T-helper 1 cell treated with Interleukin-12 subunit alpha and Interleukin-12 subunit beta and Interleukin-4 antibody, amounts not matched to agents 30 μg/mL and 1 μg/mL, for 36 hours (primary cell): ENCODE measurements at regions not wholly inside any gene's neighbourhood (a gene's known extent, or its start where the extent isn't known, plus 50 kb on each side); places are given as distances from the start of the nearest gene placed in this dataset.
"Not testable (repeated sequence)": the region's sequence is repeated elsewhere in the genome, so short reads cannot be mapped to it uniquely, and the experiment has no call there.

Source experiments
- H3K27ac Mint-ChIP-seq: one replicate; pipeline ENCODE4 v1.8.0; 2021; ENCODE audit warnings: mild to moderate bottlenecking, mixed read lengths
- H3K27me3 Mint-ChIP-seq: one replicate; pipeline ENCODE4 v1.8.0; 2021; ENCODE audit warnings: low read depth, mixed read lengths
- H3K36me3 Mint-ChIP-seq: one replicate; pipeline ENCODE4 v1.8.0; 2021; ENCODE audit warnings: low read depth, mixed read lengths
- H3K4me1 Mint-ChIP-seq: one replicate; pipeline ENCODE4 v1.8.0; 2021; ENCODE audit warnings: low read depth, mixed read lengths
- H3K4me3 Mint-ChIP-seq: one replicate; pipeline ENCODE4 v1.8.0; 2021; ENCODE audit warnings: mild to moderate bottlenecking, moderate library complexity, mixed read lengths
- H3K9me3 Mint-ChIP-seq: one replicate; pipeline ENCODE4 v1.8.0; 2021; ENCODE audit warnings: mixed read lengths

- H3K4me1 Mint-ChIP-seq = peaks cover 6% of the 10 kb centered on the region
- H3K36me3 Mint-ChIP-seq = no peaks in the 10 kb centered on the region
- H3K4me3 Mint-ChIP-seq = no peak overlapping the region
- peaks cover 17% of the 10 kb centered on the region for H3K9me3 Mint-ChIP-seq
- H3K27ac Mint-ChIP-seq = no peak overlapping the region
- H3K27me3 Mint-ChIP-seq = no peaks in the 10 kb centered on the region
These were observed 462.4 kb upstream of the RGS18 start for GRCh38 chr1:191695865-191696264.

GRCh38 chr1:191696354-191696753 is 461.9 kb upstream of the RGS18 start:
- Mint-ChIP-seq H3K27ac (no peak overlapping the region), H3K36me3 (no peaks in the 10 kb centered on the region), H3K4me1 (peaks cover 6% of the 10 kb centered on the region), H3K9me3 (peaks cover 17% of the 10 kb centered on the region), H3K4me3 (no peak overlapping the region), H3K27me3 (no peaks in the 10 kb centered on the region)

DNA sequence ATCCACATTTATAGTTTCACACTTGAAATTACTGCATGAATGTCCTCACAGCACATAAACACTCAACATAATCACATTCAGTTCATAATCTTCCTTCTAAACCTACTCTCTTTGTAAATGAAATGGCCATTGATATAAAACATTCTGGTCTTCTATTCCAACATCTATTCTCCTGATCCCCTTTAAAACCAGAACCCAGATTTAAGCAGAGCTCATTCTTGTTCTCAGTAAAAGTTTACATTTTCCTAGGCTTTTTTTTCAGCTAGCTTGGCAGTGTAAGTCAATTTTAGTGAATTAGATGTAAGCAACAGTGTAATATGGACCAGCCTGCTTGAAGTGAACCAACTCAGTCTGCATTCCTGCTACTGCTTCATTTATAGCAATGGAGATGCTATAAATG is 460.7 kb upstream of the RGS18 start:
- no peaks in the 10 kb centered on the region for H3K27me3 Mint-ChIP-seq
- peaks cover 17% of the 10 kb centered on the region for H3K9me3 Mint-ChIP-seq
- peaks cover 6% of the 10 kb centered on the region for H3K4me1 Mint-ChIP-seq
- H3K4me3 Mint-ChIP-seq = no peak overlapping the region
- H3K36me3 Mint-ChIP-seq = no peaks in the 10 kb centered on the region
- no peak overlapping the region for H3K27ac Mint-ChIP-seq

DNA sequence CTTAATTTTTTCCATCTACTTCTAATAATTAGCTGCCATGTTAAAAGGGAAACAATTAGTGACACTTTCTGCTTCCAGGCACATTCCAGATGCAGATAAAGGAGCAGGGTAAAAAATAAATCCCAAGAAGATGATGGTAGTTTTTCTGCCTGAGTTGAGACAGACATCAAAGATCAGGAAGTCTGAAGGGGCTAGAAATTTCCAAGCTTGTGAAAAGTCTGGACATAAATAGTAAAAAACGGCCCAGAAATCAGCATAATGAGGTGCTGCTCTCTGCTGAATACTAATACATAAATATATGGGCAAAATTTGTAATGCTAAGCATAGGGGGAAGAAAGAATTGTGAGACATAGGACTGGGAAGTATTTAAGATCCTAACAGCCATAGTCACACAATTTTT is 460.0 kb upstream of the RGS18 start:
- Mint-ChIP-seq H3K27ac (no peak overlapping the region), H3K27me3 (no peaks in the 10 kb centered on the region), H3K4me1 (peaks cover 6% of the 10 kb centered on the region), H3K36me3 (no peaks in the 10 kb centered on the region), H3K4me3 (no peak overlapping the region), H3K9me3 (peaks cover 17% of the 10 kb centered on the region)

DNA sequence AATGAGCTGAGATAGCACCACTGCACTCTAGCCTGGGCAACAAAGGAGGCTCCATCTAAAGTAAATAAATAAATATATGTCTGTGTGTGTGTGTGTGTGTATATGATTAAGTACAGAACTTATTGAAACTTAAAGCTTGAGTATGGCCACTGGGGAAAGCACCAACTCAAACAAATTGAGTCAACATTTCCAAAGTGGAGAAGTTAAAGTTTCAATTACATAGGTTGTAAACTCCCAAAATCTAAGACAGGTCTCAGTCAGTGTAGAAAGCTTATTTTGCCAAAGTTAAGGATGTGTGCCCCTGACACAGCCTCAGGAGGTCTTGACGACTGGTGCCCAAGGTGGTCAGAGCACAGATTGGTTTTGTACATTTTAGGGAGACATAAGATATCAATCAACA is 458.9 kb upstream of the RGS18 start:
- peaks cover 8% of the 10 kb centered on the region for H3K9me3 Mint-ChIP-seq
- no peaks in the 10 kb centered on the region for H3K36me3 Mint-ChIP-seq
- no peaks in the 10 kb centered on the region for H3K27me3 Mint-ChIP-seq
- H3K4me3 Mint-ChIP-seq = no peak overlapping the region
- H3K27ac Mint-ChIP-seq = no peak overlapping the region
- H3K4me1 Mint-ChIP-seq = peaks cover 6% of the 10 kb centered on the region

GRCh38 chr1:191700922-191701321 is 457.3 kb upstream of the RGS18 start:
- no peak overlapping the region for H3K4me3 Mint-ChIP-seq
- peaks cover 3% of the 10 kb centered on the region for H3K9me3 Mint-ChIP-seq
- H3K27ac Mint-ChIP-seq = no peak overlapping the region
- no peaks in the 10 kb centered on the region for H3K27me3 Mint-ChIP-seq
- peaks cover 6% of the 10 kb centered on the region for H3K4me1 Mint-ChIP-seq
- H3K36me3 Mint-ChIP-seq = no peaks in the 10 kb centered on the region

GRCh38 chr1:191702124-191702523 is 456.1 kb upstream of the RGS18 start:
- H3K36me3 Mint-ChIP-seq = no peaks in the 10 kb centered on the region
- no peaks in the 10 kb centered on the region for H3K27me3 Mint-ChIP-seq
- no peak overlapping the region for H3K27ac Mint-ChIP-seq
- no peak overlapping the region for H3K4me3 Mint-ChIP-seq
- no peaks in the 10 kb centered on the region for H3K4me1 Mint-ChIP-seq
- no peaks in the 10 kb centered on the region for H3K9me3 Mint-ChIP-seq

- Mint-ChIP-seq H3K27me3 (no peaks in the 10 kb centered on the region), H3K4me1 (no peaks in the 10 kb centered on the region)
These were observed 451.0 kb upstream of the RGS18 start for GRCh38 chr1:191707288-191707687.

DNA sequence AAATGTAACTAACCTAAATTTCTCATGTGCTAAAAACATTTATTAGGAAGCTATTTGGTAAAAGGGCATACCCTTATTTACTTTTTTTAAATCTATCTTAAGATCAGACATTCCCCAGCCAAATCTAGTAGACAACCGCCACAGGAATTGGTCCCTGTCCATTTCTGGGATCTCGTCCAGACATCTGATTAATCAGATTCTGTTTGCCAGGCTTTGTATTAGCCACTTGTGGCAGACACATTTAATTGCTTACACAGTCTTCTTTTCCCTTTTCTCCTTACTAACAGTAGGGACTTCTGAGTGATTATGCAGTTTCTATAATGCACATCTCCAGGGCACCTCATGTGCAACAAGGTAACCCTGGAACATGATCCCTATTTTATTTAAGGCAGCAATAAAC is 449.0 kb upstream of the RGS18 start:
- no peaks in the 10 kb centered on the region for H3K9me3 Mint-ChIP-seq

More at GRCh38 chr1:191707288-191707687, 451.0 kb upstream of the RGS18 start:
- no peak overlapping the region for H3K27ac Mint-ChIP-seq
- H3K9me3 Mint-ChIP-seq = no peaks in the 10 kb centered on the region
- no peaks in the 10 kb centered on the region for H3K36me3 Mint-ChIP-seq
- no peak overlapping the region for H3K4me3 Mint-ChIP-seq

DNA sequence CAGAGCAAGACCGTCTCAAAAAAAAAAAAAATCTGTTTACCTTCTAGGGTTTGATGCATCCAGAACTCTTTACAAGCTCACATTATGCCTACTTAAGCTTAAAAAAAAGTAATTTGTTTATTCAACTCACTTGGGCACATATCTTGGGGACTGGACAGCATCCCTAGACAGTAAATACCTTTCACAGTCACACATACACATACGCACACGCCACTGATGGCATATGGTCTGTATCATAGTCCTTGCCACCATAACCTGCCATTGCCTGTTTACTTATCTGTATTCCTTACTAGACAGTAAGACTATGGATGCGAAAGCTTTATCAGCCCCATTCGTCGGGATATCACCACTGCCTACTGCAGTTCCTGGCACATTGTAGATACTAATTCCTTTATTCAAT is 446.3 kb upstream of the RGS18 start:
- Mint-ChIP-seq H3K27ac (no peak overlapping the region), H3K9me3 (no peaks in the 10 kb centered on the region), H3K4me3 (no peak overlapping the region), H3K36me3 (no peaks in the 10 kb centered on the region), H3K4me1 (no peaks in the 10 kb centered on the region), H3K27me3 (no peaks in the 10 kb centered on the region)

More for the DNA sequence above, 449.0 kb upstream of the RGS18 start:
- H3K4me1 Mint-ChIP-seq = no peaks in the 10 kb centered on the region
- no peak overlapping the region for H3K4me3 Mint-ChIP-seq
- H3K27ac Mint-ChIP-seq = no peak overlapping the region
- H3K27me3 Mint-ChIP-seq = no peaks in the 10 kb centered on the region
- no peaks in the 10 kb centered on the region for H3K36me3 Mint-ChIP-seq

- Mint-ChIP-seq H3K27ac (no peak overlapping the region), H3K27me3 (no peaks in the 10 kb centered on the region), H3K36me3 (no peaks in the 10 kb centered on the region), H3K4me3 (no peak overlapping the region), H3K9me3 (peaks cover 2% of the 10 kb centered on the region), H3K4me1 (no peaks in the 10 kb centered on the region)
These were observed 443.4 kb upstream of the RGS18 start for GRCh38 chr1:191714845-191715244.

DNA sequence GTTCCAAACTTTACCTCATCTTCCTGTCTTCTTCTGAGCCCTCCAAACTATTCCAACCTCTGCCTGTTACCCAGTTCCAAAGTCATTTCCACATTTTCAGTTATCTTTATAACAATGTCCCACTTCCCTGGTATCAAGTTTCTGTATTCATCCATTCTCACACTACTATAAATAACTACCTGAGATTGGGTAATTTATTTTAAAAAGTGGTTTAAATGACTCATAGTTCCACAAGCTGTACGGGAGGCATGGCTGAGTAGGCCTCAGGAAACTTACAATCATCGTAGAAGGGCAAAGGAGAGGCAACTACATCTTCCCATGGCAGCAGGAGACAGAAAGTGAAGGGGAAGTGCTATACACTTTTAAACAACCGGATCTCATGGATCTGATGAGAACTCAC is 428.5 kb upstream of the RGS18 start:
- Mint-ChIP-seq H3K4me1 (no peaks in the 10 kb centered on the region), H3K27ac (no peak overlapping the region), H3K4me3 (no peak overlapping the region), H3K27me3 (no peaks in the 10 kb centered on the region), H3K36me3 (no peaks in the 10 kb centered on the region), H3K9me3 (peaks cover 15% of the 10 kb centered on the region)

DNA sequence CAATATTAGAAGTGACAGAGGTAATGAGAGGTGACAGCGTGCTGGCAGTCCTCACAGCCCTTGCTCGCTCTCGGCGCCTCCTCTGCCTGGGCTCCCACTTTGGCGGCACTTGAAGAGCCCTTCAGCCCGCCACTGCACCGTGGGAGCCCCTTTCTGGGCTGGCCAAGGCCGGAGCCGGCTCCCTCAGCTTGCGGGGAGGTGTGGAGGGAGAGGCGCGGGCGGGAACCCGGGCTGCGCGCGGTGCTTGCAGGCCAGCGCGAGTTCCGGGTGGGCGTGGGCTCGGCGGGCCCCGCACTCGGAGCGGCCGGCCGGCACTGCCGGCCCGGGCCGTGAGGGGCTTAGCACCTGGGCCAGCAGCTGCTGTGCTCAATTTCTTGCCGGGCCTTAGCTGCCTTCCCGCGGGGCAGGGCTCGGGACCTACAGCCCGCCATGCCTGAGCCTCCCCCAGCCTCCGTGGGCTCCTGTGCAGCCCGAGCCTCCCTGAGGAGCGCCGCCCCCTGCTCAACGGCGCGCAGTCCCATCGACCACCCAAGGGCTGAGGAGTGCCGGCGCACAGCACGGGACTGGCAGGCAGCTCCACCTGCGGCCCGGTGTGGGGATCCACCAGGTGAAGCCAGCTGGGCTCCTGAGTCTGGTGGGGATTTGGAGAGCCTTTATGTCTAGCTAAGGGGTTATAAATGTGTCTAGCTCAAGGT is 426.5 kb upstream of the RGS18 start:
- H3K9me3 Mint-ChIP-seq = peaks cover 15% of the 10 kb centered on the region
- not testable (repeated sequence) for H3K27ac Mint-ChIP-seq, H3K36me3 Mint-ChIP-seq, H3K27me3 Mint-ChIP-seq, H3K4me1 Mint-ChIP-seq, H3K4me3 Mint-ChIP-seq

GRCh38 chr1:191734321-191734720 is 423.9 kb upstream of the RGS18 start:
- peaks cover 15% of the 10 kb centered on the region for H3K9me3 Mint-ChIP-seq
- no peak overlapping the region for H3K27ac Mint-ChIP-seq
- H3K4me3 Mint-ChIP-seq = no peak overlapping the region
- no peaks in the 10 kb centered on the region for H3K4me1 Mint-ChIP-seq
- H3K27me3 Mint-ChIP-seq = no peaks in the 10 kb centered on the region
- H3K36me3 Mint-ChIP-seq = no peaks in the 10 kb centered on the region

DNA sequence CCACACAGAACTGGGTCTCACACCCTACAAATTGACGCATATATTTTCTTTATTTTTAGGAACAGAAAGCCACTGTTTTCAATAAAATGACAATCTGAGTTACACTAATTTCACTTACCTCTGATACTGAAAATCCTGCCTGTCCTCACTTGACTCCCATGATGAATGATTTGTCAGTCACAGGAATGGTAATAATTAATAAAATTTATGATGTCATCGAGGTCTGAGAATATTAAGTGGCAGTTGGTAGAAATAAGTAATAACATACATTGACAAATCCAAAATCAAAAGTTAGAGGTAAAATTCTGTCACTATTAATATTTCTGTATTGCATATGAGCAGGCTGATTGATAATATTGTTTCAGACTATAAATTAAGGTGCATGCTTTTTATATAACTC is 418.7 kb upstream of the RGS18 start:
- no peaks in the 10 kb centered on the region for H3K9me3 Mint-ChIP-seq

DNA sequence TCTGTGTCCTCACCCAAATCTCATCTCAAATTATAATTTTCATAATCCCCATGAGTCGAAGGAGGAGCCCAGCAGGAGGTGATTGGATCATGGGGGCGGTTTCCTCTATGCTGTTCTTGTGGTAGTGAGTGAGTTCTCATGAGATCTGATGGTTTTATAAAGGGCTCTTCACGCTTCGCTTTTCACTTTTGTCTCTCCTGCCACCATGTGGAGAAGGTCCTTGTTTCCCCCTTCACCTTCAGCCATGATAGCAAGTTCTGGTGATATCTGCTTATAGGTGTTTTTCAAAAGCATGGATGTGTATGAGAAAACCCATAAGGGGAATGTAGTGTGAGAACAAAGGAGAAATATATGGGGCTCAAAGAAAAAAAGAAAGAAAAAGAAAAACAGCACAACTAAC is 405.9 kb upstream of the RGS18 start:
- H3K27ac Mint-ChIP-seq = no peak overlapping the region
- no peak overlapping the region for H3K4me3 Mint-ChIP-seq
- H3K36me3 Mint-ChIP-seq = no peaks in the 10 kb centered on the region
- no peaks in the 10 kb centered on the region for H3K27me3 Mint-ChIP-seq
- H3K4me1 Mint-ChIP-seq = no peaks in the 10 kb centered on the region
- H3K9me3 Mint-ChIP-seq = peaks cover 8% of the 10 kb centered on the region

More for the DNA sequence above, 418.7 kb upstream of the RGS18 start:
- H3K27ac Mint-ChIP-seq = no peak overlapping the region
- no peaks in the 10 kb centered on the region for H3K4me1 Mint-ChIP-seq
- no peaks in the 10 kb centered on the region for H3K36me3 Mint-ChIP-seq
- H3K27me3 Mint-ChIP-seq = no peaks in the 10 kb centered on the region
- no peak overlapping the region for H3K4me3 Mint-ChIP-seq
